Activated CD4-positive, alpha-beta memory T cell treated with anti-CD3 and anti-CD28 coated beads for 36 hours (primary cell): ENCODE measurements at regions not wholly inside any gene's neighbourhood (a gene's known extent, or its start where the extent isn't known, plus 50 kb on each side); places are given as distances from the start of the nearest gene placed in this dataset.

Experiments
- CTCF ChIA-PET: fragments of 350-600 bp; sonication (Branson Sonifier 250); formaldehyde crosslinking; loops from one replicate; lab custom pipeline; 2021; ENCODE audit warnings: antibody characterized with exemption, inconsistent platforms; lab: Charles Lee
- POLR2A ChIA-PET: fragments of 350-600 bp; sonication (Branson Sonifier 250); formaldehyde crosslinking; loops from one replicate; lab custom pipeline; 2021; ENCODE audit warnings: antibody characterized with exemption; lab: Charles Lee
- DNase-seq: peaks from one replicate; pipeline ENCODE4 v3.0.0-alpha.2; 2020
- H3K27ac Mint-ChIP-seq: one replicate; pipeline ENCODE4 v1.8.0; 2021; ENCODE audit warnings: mixed read lengths
- H3K27me3 Mint-ChIP-seq: one replicate; pipeline ENCODE4 v1.8.0; 2021; ENCODE audit warnings: mixed read lengths
- H3K36me3 Mint-ChIP-seq: one replicate; pipeline ENCODE4 v1.8.0; 2021; ENCODE audit warnings: mixed read lengths
- H3K4me1 Mint-ChIP-seq: one replicate; pipeline ENCODE4 v1.8.0; 2021; ENCODE audit warnings: low read depth, mixed read lengths
- H3K4me3 Mint-ChIP-seq: one replicate; pipeline ENCODE4 v1.8.0; 2021; ENCODE audit warnings: mild to moderate bottlenecking, mixed read lengths
- H3K9me3 Mint-ChIP-seq: one replicate; pipeline ENCODE4 v1.8.0; 2021; ENCODE audit warnings: mixed read lengths
- intact Hi-C: fragments of 100-400 bp; cut with micrococcal nuclease; formaldehyde crosslinking; loops from one replicate; pipeline ENCODE4 v1.15.1; 2023

- Mint-ChIP-seq H3K27ac (no peak overlapping the region), H3K27me3 (no peaks in the 10 kb centered on the region), H3K4me1 (no peaks in the 10 kb centered on the region), H3K9me3 (peaks cover 1% of the 10 kb centered on the region), H3K4me3 (no peak overlapping the region), H3K36me3 (no peaks in the 10 kb centered on the region)
- intact Hi-C loops, result no loop called here
- ChIA-PET CTCF (interaction anchor here (2.0 kb wide), 1 partner anchor 12 kb away, joined by 8 read pairs; no protein-coding TSS in a partner anchor), POLR2A (no interaction called here)
- no peak for DNase-seq
Measured at GRCh38 chr3:25021816-25022215, 406.2 kb upstream of the RARB start.

- Mint-ChIP-seq H3K4me3 (no peak overlapping the region), H3K27ac (no peak overlapping the region), H3K4me1 (no peaks in the 10 kb centered on the region), H3K36me3 (no peaks in the 10 kb centered on the region), H3K9me3 (no peaks in the 10 kb centered on the region), H3K27me3 (no peaks in the 10 kb centered on the region)
- ChIA-PET CTCF (no interaction called here), POLR2A (no interaction called here)
- DNase-seq, result no peak
- intact Hi-C loops, result no loop called here
Measured at GRCh38 chr3:25023876-25024275, 404.2 kb upstream of the RARB start.

- POLR2A ChIA-PET, result no interaction called here
- Mint-ChIP-seq H3K4me1 (no peaks in the 10 kb centered on the region), H3K9me3 (no peaks in the 10 kb centered on the region), H3K27ac (no peak overlapping the region), H3K27me3 (no peaks in the 10 kb centered on the region), H3K36me3 (no peaks in the 10 kb centered on the region), H3K4me3 (no peak overlapping the region)
- CTCF ChIA-PET, result interaction anchor here (1.6 kb wide), 1 partner anchor 9 kb away, joined by 5 read pairs; no protein-coding TSS in a partner anchor
- DNase-seq, result no peak
- intact Hi-C loops, result no loop called here
Measured at GRCh38 chr3:25025236-25025635, 402.8 kb upstream of the RARB start.

- DNase-seq, result no peak
- POLR2A ChIA-PET, result no interaction called here
- CTCF ChIA-PET, result no interaction called here
- Mint-ChIP-seq H3K4me1 (no peaks in the 10 kb centered on the region), H3K27ac (no peak overlapping the region), H3K36me3 (no peaks in the 10 kb centered on the region), H3K27me3 (no peaks in the 10 kb centered on the region), H3K9me3 (no peaks in the 10 kb centered on the region), H3K4me3 (no peak overlapping the region)
- intact Hi-C loops, result no loop called here
Measured at GRCh38 chr3:25027650-25028049, 400.4 kb upstream of the RARB start.

- Mint-ChIP-seq H3K4me3 (no peak overlapping the region), H3K36me3 (no peaks in the 10 kb centered on the region), H3K4me1 (no peaks in the 10 kb centered on the region), H3K27me3 (no peaks in the 10 kb centered on the region), H3K27ac (no peak overlapping the region), H3K9me3 (no peaks in the 10 kb centered on the region)
- POLR2A ChIA-PET, result no interaction called here
- intact Hi-C loops, result no loop called here
- CTCF ChIA-PET, result no interaction called here
- DNase-seq, result no peak
Measured at GRCh38 chr3:25029820-25030219, 398.2 kb upstream of the RARB start.

GRCh38 chr3:25032344-25032743 lies 395.7 kb upstream of the RARB start:
- H3K27me3 Mint-ChIP-seq, result no peaks in the 10 kb centered on the region
- DNase-seq, result no peak
- no peaks in the 10 kb centered on the region for H3K9me3 Mint-ChIP-seq
- CTCF ChIA-PET, result no interaction called here
- H3K36me3 Mint-ChIP-seq, result no peaks in the 10 kb centered on the region
- POLR2A ChIA-PET, result no interaction called here
- no peak overlapping the region for H3K27ac Mint-ChIP-seq
- H3K4me3 Mint-ChIP-seq, result no peak overlapping the region
- intact Hi-C loops, result no loop called here
- no peaks in the 10 kb centered on the region for H3K4me1 Mint-ChIP-seq

- Mint-ChIP-seq H3K4me1 (no peaks in the 10 kb centered on the region), H3K27ac (no peak overlapping the region), H3K9me3 (no peaks in the 10 kb centered on the region), H3K27me3 (no peaks in the 10 kb centered on the region), H3K4me3 (no peak overlapping the region), H3K36me3 (no peaks in the 10 kb centered on the region)
- intact Hi-C loops, result no loop called here
- DNase-seq, result peak; percentile 16
- ChIA-PET POLR2A (interaction anchor here (0.8 kb wide), 1 partner anchor 19 kb away, joined by 3 read pairs; no protein-coding TSS in a partner anchor), CTCF (interaction anchor here (0.6 to 1.8 kb wide), 5 partner anchors 8 to 1032 kb away, joined by 4 to 8 read pairs (median 5); no protein-coding TSS in a partner anchor)
Measured at GRCh38 chr3:25033407-25034029, 394.5 kb upstream of the RARB start.

- H3K27ac Mint-ChIP-seq, result no peak overlapping the region
Measured at GRCh38 chr3:25035526-25035925, 392.5 kb upstream of the RARB start.

GRCh38 chr3:25036633-25037032 lies 391.4 kb upstream of the RARB start:
- DNase-seq, result no peak
- Mint-ChIP-seq H3K36me3 (no peaks in the 10 kb centered on the region), H3K9me3 (no peaks in the 10 kb centered on the region), H3K4me3 (no peak overlapping the region), H3K4me1 (no peaks in the 10 kb centered on the region), H3K27me3 (no peaks in the 10 kb centered on the region), H3K27ac (no peak overlapping the region)
- ChIA-PET POLR2A (no interaction called here), CTCF (interaction anchor here (0.6 kb wide), 1 partner anchor 52 kb away, joined by 4 read pairs; no protein-coding TSS in a partner anchor)
- intact Hi-C loops, result no loop called here

More at GRCh38 chr3:25035526-25035925, 392.5 kb upstream of the RARB start:
- Mint-ChIP-seq H3K36me3 (no peaks in the 10 kb centered on the region), H3K9me3 (no peaks in the 10 kb centered on the region), H3K4me1 (no peaks in the 10 kb centered on the region), H3K4me3 (no peak overlapping the region), H3K27me3 (no peaks in the 10 kb centered on the region)
- intact Hi-C loops, result no loop called here
- ChIA-PET CTCF (no interaction called here), POLR2A (no interaction called here)
- no peak for DNase-seq

GRCh38 chr3:25037049-25037547 lies 391.0 kb upstream of the RARB start:
- intact Hi-C loops, result no loop called here
- ChIA-PET CTCF (interaction anchor here (0.6 kb wide), 1 partner anchor 53 kb away, joined by 4 read pairs; no protein-coding TSS in a partner anchor), POLR2A (no interaction called here)
- Mint-ChIP-seq H3K9me3 (no peaks in the 10 kb centered on the region), H3K4me1 (no peaks in the 10 kb centered on the region), H3K27me3 (no peaks in the 10 kb centered on the region), H3K27ac (no peak overlapping the region), H3K4me3 (no peak overlapping the region), H3K36me3 (no peaks in the 10 kb centered on the region)
- DNase-seq, result no peak

GRCh38 chr3:25038271-25038670 lies 389.8 kb upstream of the RARB start:
- H3K4me1 Mint-ChIP-seq, result no peaks in the 10 kb centered on the region
- intact Hi-C loops, result no loop called here
- ChIA-PET CTCF (no interaction called here), POLR2A (no interaction called here)
- H3K4me3 Mint-ChIP-seq, result no peak overlapping the region
- no peak for DNase-seq
- H3K27ac Mint-ChIP-seq, result no peak overlapping the region
- no peaks in the 10 kb centered on the region for H3K27me3 Mint-ChIP-seq
- H3K9me3 Mint-ChIP-seq, result no peaks in the 10 kb centered on the region
- H3K36me3 Mint-ChIP-seq, result no peaks in the 10 kb centered on the region

- Mint-ChIP-seq H3K4me3 (no peak overlapping the region), H3K36me3 (no peaks in the 10 kb centered on the region), H3K27me3 (no peaks in the 10 kb centered on the region), H3K4me1 (no peaks in the 10 kb centered on the region), H3K27ac (no peak overlapping the region), H3K9me3 (no peaks in the 10 kb centered on the region)
- DNase-seq, result no peak
- POLR2A ChIA-PET, result no interaction called here
- CTCF ChIA-PET, result no interaction called here
- intact Hi-C loops, result no loop called here
Measured at GRCh38 chr3:25038922-25039321, 389.1 kb upstream of the RARB start.

- H3K9me3 Mint-ChIP-seq, result no peaks in the 10 kb centered on the region
- intact Hi-C loops, result no loop called here
- H3K4me1 Mint-ChIP-seq, result no peaks in the 10 kb centered on the region
- ChIA-PET POLR2A (no interaction called here), CTCF (no interaction called here)
- no peak for DNase-seq
- no peak overlapping the region for H3K4me3 Mint-ChIP-seq
- H3K27ac Mint-ChIP-seq, result no peak overlapping the region
- H3K27me3 Mint-ChIP-seq, result no peaks in the 10 kb centered on the region
- no peaks in the 10 kb centered on the region for H3K36me3 Mint-ChIP-seq
Measured at GRCh38 chr3:25040748-25041147, 387.3 kb upstream of the RARB start.
